ENCODE measurements at regions not wholly inside any gene's neighbourhood (a gene's known extent, or its start where the extent isn't known, plus 50 kb on each side); places are given as distances from the start of the nearest gene placed in this dataset.

DNA sequence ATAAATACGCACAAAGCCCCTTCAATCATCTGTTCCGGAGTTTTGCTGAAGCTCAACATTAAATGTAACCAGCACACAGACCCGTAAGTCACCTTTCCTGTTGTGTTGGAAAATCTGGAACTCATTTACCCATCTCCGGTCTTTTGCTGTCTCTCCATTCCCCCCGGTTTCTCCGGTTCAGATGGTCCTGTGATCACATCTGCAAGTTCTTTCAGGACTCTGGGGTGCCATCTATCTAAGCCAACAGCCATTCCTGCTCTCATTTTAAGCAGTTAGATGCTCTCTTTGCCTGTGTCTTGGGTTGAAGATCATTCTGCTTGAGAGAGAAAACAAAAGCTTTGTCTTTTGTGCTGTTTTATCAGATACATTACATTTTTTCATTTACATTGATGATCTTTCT lies 91.7 kb upstream of the TGIF1 start:
- DNase-seq (ENCODE audit: low read depth), result no peak

DNA sequence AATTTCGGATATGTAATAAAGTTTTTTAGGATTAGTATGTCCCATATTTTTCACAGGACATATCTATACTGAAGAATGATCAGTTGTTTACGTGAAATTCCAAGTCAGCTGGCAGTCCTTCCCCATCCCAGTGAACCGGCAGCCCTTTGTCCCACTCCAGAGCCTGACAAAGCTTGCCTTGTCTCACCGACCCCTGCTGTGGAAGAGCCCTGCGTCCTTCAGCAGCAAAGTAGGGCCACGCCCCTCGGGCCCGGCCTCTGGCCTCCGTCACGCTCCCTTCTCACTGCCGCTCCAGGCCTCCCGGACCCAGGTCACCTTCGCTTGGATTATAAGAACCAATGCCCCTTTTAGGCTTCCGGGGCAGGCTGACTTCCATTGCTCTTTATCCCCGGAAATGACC lies 89.8 kb upstream of the TGIF1 start:
- no peak for DNase-seq (ENCODE audit: low read depth)

- peak; percentile 32 for DNase-seq (ENCODE audit: low read depth)
Measured at GRCh38 chr18:3367491-3368091, 82.4 kb upstream of the TGIF1 start.

GRCh38 chr18:3368193-3368592 lies 81.8 kb upstream of the TGIF1 start:
- DNase-seq (ENCODE audit: low read depth), result peak; percentile 58

DNA sequence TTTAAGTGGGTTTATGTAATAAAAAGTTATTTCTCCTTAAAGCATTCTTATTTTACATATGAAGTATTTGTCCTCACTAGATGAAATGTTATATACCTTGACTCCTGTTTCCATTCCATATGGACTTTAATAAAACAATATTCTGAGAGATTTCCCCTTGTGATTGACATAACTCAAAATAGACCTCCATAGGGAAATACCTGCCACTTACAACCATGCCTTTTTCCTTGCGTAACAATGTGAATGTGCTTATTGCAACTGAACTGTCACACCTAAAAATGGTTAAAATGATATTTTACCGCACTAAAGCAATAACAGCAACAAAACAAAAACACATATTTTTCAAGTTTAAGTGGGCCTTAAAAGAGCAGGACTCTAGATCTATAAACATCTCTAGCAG lies 70.3 kb upstream of the TGIF1 start:
- no peak for DNase-seq (ENCODE audit: low read depth)

- peak; percentile 55 for DNase-seq (ENCODE audit: low read depth)
Measured at GRCh38 chr18:3380384-3380961, 69.5 kb upstream of the TGIF1 start.

GRCh38 chr18:3383381-3383915 lies 66.5 kb upstream of the TGIF1 start:
- no peak for DNase-seq (ENCODE audit: low read depth)

DNA sequence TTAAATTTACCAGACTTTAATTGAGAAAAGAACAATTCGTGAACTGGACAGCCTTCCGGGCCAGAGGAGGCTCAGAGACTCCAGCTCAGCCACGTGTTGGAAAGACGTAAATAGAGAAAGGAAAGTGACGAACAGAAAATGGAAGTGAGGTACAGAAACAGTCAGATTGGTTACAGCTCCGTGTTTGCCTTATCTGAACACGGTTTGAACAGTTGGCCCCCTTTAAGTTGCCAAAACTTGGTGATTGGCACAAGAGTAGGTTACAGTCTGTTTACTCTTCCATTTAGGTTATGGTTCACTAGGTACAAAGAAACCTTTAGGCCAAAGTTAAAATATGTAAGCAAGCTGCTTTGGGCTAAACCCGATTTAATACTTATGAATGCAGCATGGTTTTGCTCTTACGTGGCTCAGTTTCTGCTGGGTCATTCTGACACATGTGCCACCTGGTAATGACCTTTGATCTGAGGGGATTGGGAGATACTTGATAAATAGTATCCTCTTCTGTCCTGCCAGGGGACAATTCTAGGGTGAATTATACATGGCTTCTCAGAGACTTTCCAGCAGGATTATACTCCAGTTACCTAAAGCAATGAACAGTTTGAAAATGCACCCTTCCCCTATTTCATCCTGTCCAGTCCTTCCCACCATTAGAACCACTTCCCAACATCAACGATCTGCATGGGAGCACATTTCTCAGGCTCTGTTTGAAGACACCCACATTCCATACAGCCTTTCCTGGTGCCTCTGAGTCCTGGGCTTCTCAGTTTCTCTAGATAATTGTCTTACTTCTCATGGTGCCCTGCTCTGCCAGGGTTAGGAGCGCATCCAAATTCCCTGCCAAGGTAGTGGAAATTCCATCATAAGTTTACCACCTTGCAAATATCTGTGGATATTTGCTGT lies 65.1 kb upstream of the TGIF1 start:
- no peak for DNase-seq (ENCODE audit: low read depth)

DNA sequence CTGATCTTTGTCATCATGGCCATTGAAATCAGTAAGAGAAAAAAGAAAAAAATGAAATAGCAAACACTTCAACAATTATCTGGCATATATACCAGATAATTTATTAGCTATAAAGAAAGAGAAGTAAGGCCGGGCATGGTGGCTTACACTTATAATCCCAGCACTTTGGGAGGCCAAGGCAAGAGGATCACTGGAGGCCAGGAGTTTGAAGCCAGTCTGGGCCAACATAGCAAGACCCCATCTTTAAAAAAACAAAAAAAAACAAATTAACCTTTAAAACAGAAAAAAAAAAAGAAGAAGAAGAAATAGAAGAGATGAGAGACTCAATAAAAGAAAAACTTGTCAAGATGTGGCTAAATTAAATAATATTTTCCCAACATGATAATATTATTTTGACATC lies 61.6 kb upstream of the TGIF1 start:
- no peak for DNase-seq (ENCODE audit: low read depth)

DNA sequence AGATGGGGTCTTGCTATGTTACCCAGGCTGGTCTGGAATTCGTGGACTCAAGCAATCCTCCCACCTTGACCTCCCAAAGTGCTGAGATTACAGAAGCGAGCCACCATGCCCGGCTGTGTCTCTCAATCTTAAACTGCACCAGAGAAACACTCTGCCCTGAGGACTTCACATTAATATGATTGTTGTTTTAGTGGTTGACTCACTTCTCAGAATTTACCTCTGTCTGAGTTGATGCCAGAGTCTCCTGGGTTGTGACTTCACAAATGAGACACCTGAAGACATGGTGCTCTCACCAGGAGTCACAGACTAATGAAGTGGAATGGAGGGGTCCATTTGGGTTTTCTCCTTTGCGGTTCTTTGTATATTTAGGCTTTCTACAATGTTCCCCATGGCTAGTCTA lies 61.0 kb upstream of the TGIF1 start:
- DNase-seq (ENCODE audit: low read depth), result no peak

GRCh38 chr18:3389977-3390376 lies 60.0 kb upstream of the TGIF1 start:
- no peak for DNase-seq (ENCODE audit: low read depth)

- DNase-seq (ENCODE audit: low read depth), result no peak
Measured at GRCh38 chr18:3391704-3392466, 58.1 kb upstream of the TGIF1 start.

DNA sequence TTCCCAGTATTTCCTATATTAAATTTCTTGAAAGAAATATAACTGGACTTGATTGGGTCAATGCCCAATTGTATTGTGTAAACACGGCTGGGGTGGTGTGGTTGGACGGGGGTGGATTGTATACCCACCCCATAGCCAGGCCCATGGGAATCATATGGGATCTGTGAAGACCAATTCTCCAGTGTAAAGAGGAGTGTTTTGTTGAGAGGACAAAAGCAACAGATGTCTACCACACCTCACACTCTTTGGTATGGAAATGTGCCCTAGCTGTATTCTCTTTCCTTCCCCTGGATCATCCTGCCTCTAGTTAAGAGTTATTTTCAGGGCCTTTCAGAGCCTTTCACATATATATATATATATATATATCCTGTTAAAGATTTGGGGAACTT lies 57.5 kb upstream of the TGIF1 start:
- no peak for DNase-seq (ENCODE audit: low read depth)

- DNase-seq (ENCODE audit: low read depth), result no peak
Measured at GRCh38 chr18:3394648-3395047, 55.3 kb upstream of the TGIF1 start.

DNA sequence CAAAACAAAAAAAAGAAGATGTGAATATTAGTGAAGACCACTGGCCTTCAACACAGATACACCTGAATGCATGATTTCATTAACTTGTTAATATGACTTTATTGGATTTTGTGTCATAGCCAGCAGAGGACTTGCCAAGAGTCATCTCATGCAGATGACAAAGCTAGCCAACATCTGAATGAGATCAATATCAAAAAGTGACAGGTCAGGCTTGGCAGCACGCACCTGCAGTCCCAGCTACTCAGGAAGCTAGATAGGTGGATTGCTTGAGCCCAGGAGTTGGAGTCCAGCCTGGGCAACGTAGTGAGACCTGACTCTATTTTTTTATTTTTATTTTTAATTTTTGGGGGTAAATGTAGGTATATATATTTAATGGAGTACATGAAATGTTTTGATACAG lies 54.5 kb upstream of the TGIF1 start:
- no peak for DNase-seq (ENCODE audit: low read depth)

- no peak for DNase-seq (ENCODE audit: low read depth)
Measured at GRCh38 chr18:3397031-3397750, 52.8 kb upstream of the TGIF1 start.

DNA sequence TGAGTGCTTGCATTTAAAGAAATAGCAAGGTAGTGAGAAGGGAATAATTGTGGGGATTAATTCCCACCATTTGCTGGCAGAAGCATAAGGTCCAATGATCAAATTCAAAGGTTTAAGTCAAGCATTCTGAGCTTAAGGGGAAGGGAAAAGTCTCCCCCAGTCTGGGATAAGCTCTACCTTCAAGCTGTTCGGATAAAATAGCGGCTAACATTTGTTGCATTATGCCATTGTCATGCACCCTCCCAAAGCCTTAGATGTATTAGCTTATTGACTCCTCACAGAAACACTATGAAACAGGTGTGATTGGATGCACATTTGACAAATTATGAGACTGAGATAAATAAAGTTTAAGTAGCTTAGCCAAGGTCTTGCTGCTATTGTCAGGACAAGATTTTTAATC lies 52.2 kb upstream of the TGIF1 start:
- DNase-seq (ENCODE audit: low read depth), result no peak
